ENCODE measurements at regions not wholly inside any gene's neighbourhood (a gene's known extent, or its start where the extent isn't known, plus 50 kb on each side); places are given as distances from the start of the nearest gene placed in this dataset.

- in situ Hi-C loops (cut with MboI; ENCODE audit: low sequenced_read_pairs) = no loop called here
Observed at GRCh38 chr12:127192391-127192790, 1074.6 kb upstream of the TMEM132C start.

GRCh38 chr12:127193341-127193740 lies 1073.6 kb upstream of the TMEM132C start:
- in situ Hi-C loops (cut with MboI; ENCODE audit: low sequenced_read_pairs) = no loop called here

DNA sequence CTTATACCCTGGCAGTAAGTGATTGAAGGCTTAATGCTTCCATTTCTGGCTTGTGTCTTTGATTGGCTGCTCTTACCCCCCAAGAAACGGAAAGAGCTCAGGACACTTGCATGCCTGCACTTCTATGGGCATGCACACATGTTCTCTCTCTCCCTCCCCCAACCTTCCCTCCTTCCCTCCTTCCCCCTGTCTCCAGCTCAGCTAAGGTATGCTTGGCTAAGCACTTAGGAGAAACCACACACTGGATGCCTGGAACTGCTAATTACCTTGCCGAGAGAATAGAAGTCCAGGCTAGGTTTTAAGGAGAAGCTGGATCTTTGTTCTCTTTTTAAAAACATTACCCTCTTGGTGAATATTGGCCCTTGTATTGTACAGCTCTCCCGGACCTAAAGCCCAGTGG lies 1072.8 kb upstream of the TMEM132C start:
- in situ Hi-C loops (cut with MboI; ENCODE audit: low sequenced_read_pairs) = no loop called here

DNA sequence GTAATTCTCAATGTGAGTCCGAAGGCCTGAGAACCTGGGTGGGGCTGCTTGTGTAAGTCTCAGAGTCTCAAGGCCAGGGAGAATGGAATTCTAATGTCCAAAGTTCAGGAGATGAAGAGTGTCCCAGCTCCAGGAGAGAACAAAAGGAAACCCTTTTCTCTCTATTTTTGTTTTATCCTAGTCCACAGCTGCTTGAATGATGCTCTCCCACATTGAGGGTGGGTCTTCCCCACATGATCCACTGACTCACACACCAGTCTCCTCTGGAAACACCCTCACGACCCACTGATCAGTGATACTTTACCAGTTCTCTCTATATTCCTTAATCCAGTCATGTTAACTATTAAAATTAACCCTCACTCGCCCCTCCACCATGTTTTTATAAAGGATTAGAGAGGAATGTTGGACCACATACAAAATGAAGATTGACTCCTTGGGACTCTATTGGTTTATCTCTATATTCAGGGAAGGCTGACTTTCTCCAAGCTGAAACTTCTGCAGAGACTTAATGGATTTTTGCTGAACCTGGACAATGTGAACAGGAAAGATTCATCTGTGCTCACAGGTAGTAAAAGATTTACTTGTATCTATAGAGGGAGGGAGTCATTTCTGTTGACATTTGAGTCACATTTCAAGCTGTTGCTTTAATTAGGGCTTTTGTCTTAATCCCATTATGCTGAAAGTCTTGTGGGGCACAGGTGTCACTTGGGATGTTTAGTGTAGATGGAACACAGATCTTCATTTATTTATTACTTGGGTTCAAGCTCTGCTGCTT lies 1061.0 kb upstream of the TMEM132C start:
- in situ Hi-C loops (cut with MboI; ENCODE audit: low sequenced_read_pairs) = no loop called here

DNA sequence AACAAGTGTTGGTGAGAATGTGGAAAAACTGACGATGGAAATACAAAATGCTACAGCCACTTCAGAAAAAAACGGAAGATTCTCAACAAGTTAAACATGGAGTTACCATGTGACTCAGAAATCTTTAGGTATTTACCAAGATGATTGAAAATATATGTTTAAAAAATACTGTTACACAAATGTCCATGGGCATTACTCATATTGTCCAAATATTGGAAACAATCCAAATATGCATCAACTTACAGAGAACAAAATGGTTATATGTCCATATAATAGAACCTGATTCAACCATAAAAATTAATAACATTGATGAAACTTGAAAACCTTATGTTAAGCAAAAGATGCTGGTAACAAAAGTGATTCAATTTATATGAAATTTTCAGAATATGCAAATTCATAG lies 1057.7 kb upstream of the TMEM132C start:
- in situ Hi-C loops (cut with MboI; ENCODE audit: low sequenced_read_pairs) = no loop called here

GRCh38 chr12:127214186-127214585 lies 1052.8 kb upstream of the TMEM132C start:
- in situ Hi-C loops (cut with MboI; ENCODE audit: low sequenced_read_pairs) = no loop called here

DNA sequence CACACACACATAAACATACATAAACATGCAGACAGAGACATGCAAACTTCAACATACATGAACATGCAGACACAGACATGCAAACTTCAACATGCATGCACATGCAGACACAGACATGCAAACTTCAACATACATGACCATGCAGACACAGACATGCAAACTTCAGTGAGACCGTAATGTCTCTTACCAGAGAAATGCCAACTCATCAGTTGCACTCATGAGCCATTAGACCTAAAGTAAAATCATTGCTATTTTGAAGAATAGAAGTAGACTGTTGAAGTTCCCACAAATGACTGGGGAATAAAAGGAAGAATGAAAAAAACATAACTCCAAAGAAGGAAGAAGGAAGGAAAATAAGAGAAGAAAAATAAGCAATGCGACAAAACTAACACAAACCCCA lies 1044.0 kb upstream of the TMEM132C start:
- in situ Hi-C loops (cut with MboI; ENCODE audit: low sequenced_read_pairs) = no loop called here

- in situ Hi-C loops (cut with MboI; ENCODE audit: low sequenced_read_pairs) = no loop called here
Observed at GRCh38 chr12:127223731-127224130, 1043.2 kb upstream of the TMEM132C start.

- in situ Hi-C loops (cut with MboI; ENCODE audit: low sequenced_read_pairs) = no loop called here
Observed at GRCh38 chr12:127230843-127231260, 1036.1 kb upstream of the TMEM132C start.

DNA sequence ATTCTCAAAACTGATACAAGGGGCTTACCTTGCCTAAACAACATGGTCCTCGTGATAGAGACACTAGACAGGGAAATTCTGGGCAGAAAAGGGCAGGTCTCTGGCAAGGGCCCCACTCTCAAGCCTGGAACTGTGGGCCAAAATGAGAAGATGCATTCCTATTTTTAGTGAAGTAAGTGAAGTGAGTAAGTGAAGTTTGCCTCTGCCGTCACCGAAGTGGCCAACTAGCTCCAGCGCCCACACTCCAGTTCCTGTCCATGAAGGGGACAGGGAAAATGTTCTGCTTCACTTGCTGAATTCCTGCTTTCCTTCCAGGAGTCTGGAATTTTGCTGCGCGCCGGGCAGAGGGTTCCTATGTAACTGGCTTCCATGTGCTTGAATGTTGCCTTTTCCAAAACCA lies 1035.6 kb upstream of the TMEM132C start:
- in situ Hi-C loops (cut with MboI; ENCODE audit: low sequenced_read_pairs) = no loop called here

DNA sequence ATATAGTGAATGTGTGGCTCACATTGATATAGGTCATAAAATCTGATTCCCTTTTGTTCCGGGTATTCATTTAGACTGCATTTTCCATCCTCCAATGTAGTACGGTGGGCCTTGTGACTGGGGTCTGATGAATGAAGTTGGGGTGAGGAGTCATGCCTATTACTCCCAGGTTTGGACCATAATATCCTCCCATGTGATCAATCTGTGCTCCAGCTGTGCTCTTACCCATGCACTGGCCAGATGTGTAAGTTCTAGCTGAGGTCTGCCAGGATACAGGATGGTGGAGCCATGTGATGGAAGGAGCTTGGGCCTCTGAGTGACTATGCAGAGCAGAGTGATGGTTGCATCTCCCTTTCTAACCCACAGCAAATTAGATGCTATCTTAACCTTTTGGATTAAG lies 1034.0 kb upstream of the TMEM132C start:
- in situ Hi-C loops (cut with MboI; ENCODE audit: low sequenced_read_pairs) = no loop called here

DNA sequence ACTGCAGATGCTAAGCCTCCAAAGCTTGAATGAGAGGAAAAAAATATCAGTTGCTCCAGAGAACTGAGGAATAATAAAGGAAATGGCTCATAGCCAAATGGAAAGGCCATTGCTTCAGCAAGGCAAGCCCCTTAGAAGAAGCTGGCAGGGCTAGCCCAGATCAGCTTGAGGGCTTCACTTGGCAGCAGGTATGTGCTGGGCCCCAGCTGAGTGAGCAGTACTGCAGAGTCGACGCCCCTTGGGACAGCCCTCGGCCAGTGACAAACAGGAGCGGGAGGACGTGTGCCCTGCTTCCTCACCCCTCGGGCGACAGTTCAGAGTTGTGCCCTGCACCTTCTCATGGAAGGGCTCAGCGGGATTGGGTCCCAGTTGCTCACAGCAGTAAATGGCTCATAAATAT lies 1031.2 kb upstream of the TMEM132C start:
- in situ Hi-C loops (cut with MboI; ENCODE audit: low sequenced_read_pairs) = no loop called here

DNA sequence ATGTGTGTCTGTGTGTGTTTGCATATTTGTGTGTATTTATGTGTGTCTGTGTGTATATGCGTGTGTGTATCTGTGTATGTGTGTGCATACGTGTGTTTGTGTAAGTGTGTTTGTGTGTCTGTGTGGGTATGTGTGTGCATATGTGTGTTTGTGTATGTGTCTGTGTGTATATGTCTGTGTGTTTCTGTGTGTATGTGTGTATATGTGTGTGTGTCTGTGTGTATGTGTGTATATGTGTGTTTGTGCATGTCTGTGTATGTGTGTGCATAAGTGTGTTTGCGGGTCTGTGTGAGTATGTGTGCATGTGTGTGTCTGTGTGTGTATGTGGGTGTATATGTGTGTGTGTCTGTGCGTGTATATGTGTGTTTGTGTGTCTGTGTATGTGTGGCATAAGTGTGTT lies 1030.5 kb upstream of the TMEM132C start:
- in situ Hi-C loops (cut with MboI; ENCODE audit: low sequenced_read_pairs) = no loop called here

GRCh38 chr12:127237151-127237550 lies 1029.8 kb upstream of the TMEM132C start:
- in situ Hi-C loops (cut with MboI; ENCODE audit: low sequenced_read_pairs) = no loop called here

DNA sequence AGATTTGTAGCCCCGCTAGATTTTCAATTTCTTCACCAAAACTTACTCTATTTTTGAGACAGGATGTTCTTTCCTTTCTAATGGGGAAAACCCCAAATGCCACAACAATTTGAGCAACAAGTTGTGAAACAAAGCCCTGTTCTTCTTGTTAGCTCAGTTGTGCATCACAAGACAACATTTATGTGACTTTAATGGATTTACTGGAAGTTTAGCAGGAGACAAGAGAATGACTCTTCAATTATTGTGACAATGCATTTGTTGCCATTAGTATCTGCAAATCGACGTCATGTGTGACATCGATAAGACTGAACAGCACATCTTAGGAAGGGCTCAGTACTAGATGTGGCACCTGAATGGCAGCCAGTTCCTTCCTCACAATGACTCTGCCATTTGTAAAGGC lies 1028.9 kb upstream of the TMEM132C start:
- in situ Hi-C loops (cut with MboI; ENCODE audit: low sequenced_read_pairs) = no loop called here

- in situ Hi-C loops (cut with MboI; ENCODE audit: low sequenced_read_pairs) = no loop called here
Observed at GRCh38 chr12:127239781-127240180, 1027.2 kb upstream of the TMEM132C start.

GRCh38 chr12:127240249-127240929 lies 1026.6 kb upstream of the TMEM132C start:
- in situ Hi-C loops (cut with MboI; ENCODE audit: low sequenced_read_pairs) = no loop called here

DNA sequence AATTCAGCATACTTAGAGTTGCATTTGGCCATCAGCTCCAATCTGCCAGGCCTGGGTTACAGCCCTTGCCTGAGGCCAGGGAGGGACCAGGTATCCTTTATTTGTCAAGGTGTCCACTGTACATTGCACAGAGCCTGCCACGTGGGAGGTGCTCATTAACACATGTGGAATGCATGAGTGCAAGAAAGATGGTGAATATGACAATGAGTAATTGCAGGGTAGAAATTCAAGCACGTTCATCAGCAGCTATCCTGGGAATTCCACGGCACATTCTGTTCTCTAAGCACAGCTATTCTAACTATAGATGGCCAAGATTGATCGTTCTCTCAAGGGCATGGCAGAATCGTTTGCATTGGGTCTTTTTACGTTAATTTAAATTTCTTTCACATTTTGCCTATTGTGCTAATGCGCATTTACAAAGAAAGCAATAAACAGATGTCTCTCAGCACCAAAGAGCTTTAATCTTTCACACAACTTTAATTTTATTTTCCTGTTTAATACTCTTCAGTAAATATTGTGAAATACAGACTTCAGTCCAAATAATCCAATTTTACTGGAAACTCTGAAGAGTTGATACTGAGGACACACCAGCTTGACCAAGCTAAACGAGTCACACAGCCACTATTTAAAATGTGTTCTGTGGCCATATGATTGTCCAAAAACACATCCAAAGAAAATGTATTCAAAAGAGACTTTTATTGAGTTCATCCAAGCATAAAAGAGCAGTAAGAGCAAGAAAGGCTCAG lies 1025.7 kb upstream of the TMEM132C start:
- in situ Hi-C loops (cut with MboI; ENCODE audit: low sequenced_read_pairs) = no loop called here

GRCh38 chr12:127245009-127245408 lies 1022.0 kb upstream of the TMEM132C start:
- in situ Hi-C loops (cut with MboI; ENCODE audit: low sequenced_read_pairs) = no loop called here

GRCh38 chr12:127245437-127245836 lies 1021.5 kb upstream of the TMEM132C start:
- in situ Hi-C loops (cut with MboI; ENCODE audit: low sequenced_read_pairs) = no loop called here

DNA sequence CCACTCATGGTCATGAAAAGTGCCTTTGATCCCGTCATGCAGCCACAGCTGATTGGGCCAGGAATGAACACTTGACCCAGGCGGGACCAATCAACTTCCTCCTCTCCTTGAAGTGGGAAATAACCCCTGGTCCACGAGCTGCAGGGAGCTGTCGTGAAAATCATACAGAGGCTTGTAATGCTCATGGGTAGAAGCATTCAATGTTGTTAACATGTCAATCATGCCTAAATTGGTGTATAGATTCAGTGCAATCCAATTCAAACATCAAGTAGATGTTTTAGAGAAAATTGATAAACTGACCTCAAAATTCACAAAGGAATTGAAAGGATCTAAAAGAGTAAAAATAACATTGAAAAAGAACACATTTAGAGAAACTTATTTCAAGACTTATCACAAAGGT lies 1019.0 kb upstream of the TMEM132C start:
- in situ Hi-C loops (cut with MboI; ENCODE audit: low sequenced_read_pairs) = no loop called here

DNA sequence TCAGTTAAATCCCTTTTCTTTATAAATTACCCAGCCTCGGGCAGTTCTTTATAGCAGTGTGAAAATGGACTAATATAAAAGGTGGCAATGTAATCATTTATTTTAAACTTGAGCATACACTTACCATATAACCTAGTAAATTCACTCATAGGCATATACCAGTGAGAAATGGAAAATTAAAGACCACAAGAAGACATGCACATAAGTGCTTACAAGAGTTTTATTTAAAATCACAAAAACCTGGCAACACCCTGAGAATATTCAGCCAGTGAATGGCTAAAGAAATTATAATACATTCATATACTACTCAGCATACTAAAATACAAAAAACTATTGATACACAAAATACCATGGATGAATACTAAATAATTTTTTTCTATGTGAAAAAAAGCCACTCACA lies 1017.5 kb upstream of the TMEM132C start:
- in situ Hi-C loops (cut with MboI; ENCODE audit: low sequenced_read_pairs) = no loop called here

Measured in HL-60/S4 (cell line).